HEK293 (cell line): ENCODE measurements at regions not wholly inside any gene's neighbourhood (a gene's known extent, or its start where the extent isn't known, plus 50 kb on each side); places are given as distances from the start of the nearest gene placed in this dataset.

Experiments used
- CTCF ChIA-PET: fragments of 350-600 bp; formaldehyde crosslinking; extraction: SDS; loops from one replicate; lab custom pipeline; 2021; ENCODE audit warnings: antibody characterized with exemption; lab: Yijun Ruan, JAX
- POLR2A ChIA-PET: fragments of 300-600 bp; formaldehyde crosslinking; extraction: SDS; loops from one replicate; lab custom pipeline; 2020; ENCODE audit warnings: antibody characterized with exemption, inconsistent platforms; lab: Yijun Ruan, JAX
- H3K27ac ChIP-seq: fragments of 200-500 bp; sonication (Bioruptor generic); 2 replicates; pipeline ENCODE4 v1.5.1; 2014; ENCODE audit warnings: low read depth, low read length, control low read depth, inconsistent platforms; ENCODE audit errors: extremely low read depth
- H3K36me3 ChIP-seq, 2 experiments: fragments of 200-500 bp in 1 of 2; sonication (Bioruptor generic) in 1 of 2; 1 replicate in 1 of 2; 2 replicates in 1 of 2; pipeline ENCODE4 v1.5.1; 2014 to 2017; ENCODE audit warnings: inconsistent platforms in 2 of 2, low read length in 2 of 2; ENCODE audit not compliant: control insufficient read depth in 2 of 2, insufficient read depth in 1 of 2
- H3K4me1 ChIP-seq: fragments of 200-500 bp; sonication (Bioruptor generic); 2 replicates; pipeline ENCODE4 v1.5.1; 2014; ENCODE audit warnings: mild to moderate bottlenecking, low read length, inconsistent platforms; ENCODE audit not compliant: control insufficient read depth, insufficient read depth
- H3K4me3 ChIP-seq: 2 replicates; pipeline ENCODE4 v1.5.1; 2011; ENCODE audit warnings: low read depth, mild to moderate bottlenecking, control low read depth, low read length, moderate library complexity
- H3K9me3 ChIP-seq: fragments of 200-500 bp; sonication (Bioruptor generic); 2 replicates; pipeline ENCODE4 v1.5.1; 2014; ENCODE audit warnings: low read depth, low read length, inconsistent platforms; ENCODE audit not compliant: control insufficient read depth, insufficient read depth
- FEZF1 ChIP-seq: fragments of 450-650 bp; formaldehyde crosslinking; IDR thresholded peaks from 2 replicates; pipeline ENCODE4 v1.5.1; 2016; ENCODE audit warnings: missing biosample characterization, missing genetic modification characterization
- KLF1 ChIP-seq: fragments of 450-650 bp; formaldehyde crosslinking; IDR thresholded peaks from 2 replicates; pipeline ENCODE4 v1.5.1; 2016; ENCODE audit warnings: missing biosample characterization, missing genetic modification characterization
- MYNN ChIP-seq: fragments of 450-650 bp; formaldehyde crosslinking; IDR thresholded peaks from 2 replicates; pipeline ENCODE4 v1.5.1; 2016; ENCODE audit warnings: missing biosample characterization, missing genetic modification characterization, borderline replicate concordance
- REPIN1 ChIP-seq: fragments of 450-650 bp; formaldehyde crosslinking; IDR thresholded peaks from 2 replicates; pipeline ENCODE4 v1.5.1; 2017; ENCODE audit warnings: missing biosample characterization, missing genetic modification characterization, low read depth
- SALL2 ChIP-seq: fragments of 450-650 bp; formaldehyde crosslinking; IDR thresholded peaks from 2 replicates; pipeline ENCODE4 v1.5.0; 2017; ENCODE audit warnings: missing biosample characterization, mild to moderate bottlenecking, missing genetic modification characterization, borderline replicate concordance
- SCRT2 ChIP-seq: fragments of 450-650 bp; formaldehyde crosslinking; IDR thresholded peaks from 2 replicates; pipeline ENCODE4 v1.5.1; 2016; ENCODE audit warnings: missing biosample characterization, missing genetic modification characterization
- TCF7L2 ChIP-seq: IDR thresholded peaks from 2 replicates; pipeline ENCODE4 v1.6.1; 2011; ENCODE audit warnings: low read depth, mild to moderate bottlenecking, inconsistent platforms, low read length, moderate library complexity, borderline replicate concordance
- YY1 ChIP-seq: fragments of 450-650 bp; formaldehyde crosslinking; IDR thresholded peaks from 2 replicates; pipeline ENCODE4 v1.5.1; 2018; ENCODE audit warnings: missing biosample characterization, missing genetic modification characterization
- ZFHX2 ChIP-seq: fragments of 450-650 bp; formaldehyde crosslinking; conservative IDR thresholded peaks from 2 replicates; pipeline ENCODE4 v1.5.1; 2016; ENCODE audit warnings: missing biosample characterization, missing genetic modification characterization
- ZNF121 ChIP-seq: fragments of 450-650 bp; formaldehyde crosslinking; IDR thresholded peaks from 2 replicates; pipeline ENCODE4 v1.5.1; 2016; ENCODE audit warnings: missing biosample characterization, missing genetic modification characterization
- ZNF132 ChIP-seq: fragments of 450-650 bp; formaldehyde crosslinking; IDR thresholded peaks from 2 replicates; pipeline ENCODE4 v1.5.1; 2017; ENCODE audit warnings: missing biosample characterization, missing genetic modification characterization, borderline replicate concordance
- ZNF157 ChIP-seq: fragments of 450-650 bp; formaldehyde crosslinking; IDR thresholded peaks from 2 replicates; pipeline ENCODE4 v1.5.1; 2016; ENCODE audit warnings: missing biosample characterization, missing genetic modification characterization
- ZNF211 ChIP-seq: fragments of 450-650 bp; formaldehyde crosslinking; IDR thresholded peaks from 2 replicates; pipeline ENCODE4 v1.5.1; 2016; ENCODE audit warnings: low read depth, missing biosample characterization, missing genetic modification characterization
- ZNF23 ChIP-seq: fragments of 450-650 bp; formaldehyde crosslinking; IDR thresholded peaks from 2 replicates; pipeline ENCODE4 v1.5.1; 2016; ENCODE audit warnings: missing biosample characterization, missing genetic modification characterization, borderline replicate concordance
- ZNF350 ChIP-seq: fragments of 450-650 bp; formaldehyde crosslinking; IDR thresholded peaks from 2 replicates; pipeline ENCODE4 v1.5.0; 2017; ENCODE audit warnings: missing biosample characterization, mild to moderate bottlenecking, missing genetic modification characterization
- ZNF366 ChIP-seq: fragments of 450-650 bp; formaldehyde crosslinking; conservative IDR thresholded peaks from 2 replicates; pipeline ENCODE4 v1.5.1; 2016; ENCODE audit warnings: missing biosample characterization, missing genetic modification characterization
- ZNF426 ChIP-seq: fragments of 450-650 bp; formaldehyde crosslinking; IDR thresholded peaks from 2 replicates; pipeline ENCODE4 v1.5.1; 2017; ENCODE audit warnings: missing biosample characterization, missing genetic modification characterization, mild to moderate bottlenecking, inconsistent platforms, moderate library complexity
- ZNF514 ChIP-seq: fragments of 450-650 bp; formaldehyde crosslinking; IDR thresholded peaks from 2 replicates; pipeline ENCODE4 v1.5.1; 2016; ENCODE audit warnings: missing biosample characterization, missing genetic modification characterization
- ZNF549 ChIP-seq: fragments of 450-650 bp; IDR thresholded peaks from 2 replicates; pipeline ENCODE4 v1.5.1; 2018; ENCODE audit warnings: missing biosample characterization, missing genetic modification characterization, mild to moderate bottlenecking, inconsistent platforms, moderate library complexity
- ZNF585B ChIP-seq: fragments of 450-650 bp; formaldehyde crosslinking; IDR thresholded peaks from 2 replicates; pipeline ENCODE4 v1.5.1; 2016; ENCODE audit warnings: missing biosample characterization, missing genetic modification characterization
- ZNF664 ChIP-seq: fragments of 450-650 bp; formaldehyde crosslinking; IDR thresholded peaks from 2 replicates; pipeline ENCODE4 v1.5.1; 2016; ENCODE audit warnings: missing biosample characterization, missing genetic modification characterization
- ZNF776 ChIP-seq: fragments of 450-650 bp; formaldehyde crosslinking; IDR thresholded peaks from 2 replicates; pipeline ENCODE4 v1.5.0; 2017; ENCODE audit warnings: missing biosample characterization, missing genetic modification characterization, borderline replicate concordance
- ZNF777 ChIP-seq: fragments of 450-650 bp; formaldehyde crosslinking; IDR thresholded peaks from 2 replicates; pipeline ENCODE4 v1.5.1; 2017; ENCODE audit warnings: missing biosample characterization, missing genetic modification characterization, borderline replicate concordance
- ZNF791 ChIP-seq: fragments of 450-650 bp; formaldehyde crosslinking; IDR thresholded peaks from 2 replicates; pipeline ENCODE4 v1.5.1; 2016; ENCODE audit warnings: missing biosample characterization, missing genetic modification characterization
- TF ChIP-seq, protein P1 (sequence below): fragments of 450-650 bp; formaldehyde crosslinking; IDR thresholded peaks from 2 replicates; pipeline ENCODE4 v1.5.1; 2016; ENCODE audit warnings: missing biosample characterization, missing genetic modification characterization
- TF ChIP-seq, protein P2 (sequence below): fragments of 450-650 bp; formaldehyde crosslinking; IDR thresholded peaks from 2 replicates; pipeline ENCODE4 v1.5.1; 2016; ENCODE audit warnings: missing biosample characterization, missing genetic modification characterization

DNA sequence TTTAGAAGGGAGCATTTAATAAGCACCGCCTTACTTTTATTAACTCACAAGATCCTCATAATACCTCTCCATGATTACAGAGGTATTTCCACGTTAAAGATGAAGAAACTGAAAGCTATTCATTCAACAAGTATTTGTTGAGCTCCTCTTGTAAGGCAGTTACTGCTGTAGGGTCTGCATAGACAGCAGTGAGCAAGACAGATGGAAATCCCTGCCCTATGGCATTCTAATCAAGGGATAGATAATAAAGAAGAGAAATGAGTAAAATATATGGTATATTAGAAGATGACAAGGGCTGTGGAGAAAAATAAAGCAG is 77.8 kb upstream of the CTNNBL1 start:
- TF ChIP-seq ZNF585B (tag by site-specific recombination) (no peak), TCF7L2 (0 out of 2 replicates have a peak, but pooled peaks have one; percentile 7), MYNN (tag by site-specific recombination) (no peak), ZNF132 (tag by site-specific recombination) (no peak), SCRT2 (tag by site-specific recombination) (peak; percentile 90), KLF1 (no peak), ZNF549 (tag by site-specific recombination) (no peak)
- TF ChIP-seq, all 188 proteins: peak for 2
- Histone ChIP-seq H3K27ac (no peak overlapping the region), H3K9me3 (no peaks in the 10 kb centered on the region), H3K4me1 (no peaks in the 10 kb centered on the region), H3K4me3 (no peak overlapping the region), H3K36me3 (no peaks in the 10 kb centered on the region)
- POLR2A ChIA-PET = no interaction called here
- CTCF ChIA-PET = interaction anchor here (0.6 to 0.7 kb wide), 7 partner anchors 9 to 375 kb away, joined by 3 to 5 read pairs (median 3); no protein-coding TSS in a partner anchor

DNA sequence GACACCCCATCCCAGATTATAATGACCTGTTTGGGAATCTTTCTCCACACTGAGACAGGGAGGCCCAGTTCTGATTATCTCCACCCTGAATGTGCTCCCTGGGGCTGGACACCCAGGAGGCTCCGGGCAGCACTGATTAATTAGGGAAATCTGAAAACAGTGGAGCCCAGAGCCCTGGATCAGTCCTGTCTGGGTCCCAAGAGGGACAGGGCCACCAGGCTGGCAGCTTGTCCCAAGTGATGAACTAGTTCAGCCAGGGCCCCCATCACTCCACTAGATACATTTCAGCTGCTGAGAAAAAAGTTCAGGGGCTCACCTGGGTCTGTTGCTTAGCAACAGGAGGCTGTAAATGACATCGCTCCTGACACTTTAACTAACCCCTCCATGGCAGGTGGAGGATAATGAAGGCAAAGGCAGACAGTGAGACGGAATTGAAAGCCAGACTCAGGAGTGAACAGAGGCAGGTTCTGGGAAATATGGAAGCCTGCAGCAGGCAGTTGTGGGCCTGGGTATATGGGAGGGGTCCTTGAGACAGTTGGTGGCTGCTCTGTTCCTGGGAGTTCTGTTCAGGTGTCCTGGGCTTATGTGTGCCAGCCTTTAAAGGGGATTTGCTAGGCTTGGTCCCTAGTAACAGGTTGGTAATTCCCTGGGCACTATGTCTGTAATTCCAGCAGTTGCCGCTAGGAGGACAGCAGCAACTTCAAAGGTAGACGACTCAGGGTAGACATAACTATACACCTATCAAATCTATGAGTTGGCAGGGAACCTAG is 78.3 kb upstream of the CTNNBL1 start:
- H3K4me1 ChIP-seq = no peaks in the 10 kb centered on the region
- CTCF ChIA-PET = interaction anchor here (0.6 to 0.7 kb wide), 5 partner anchors 17 to 255 kb away, joined by 3 to 5 read pairs (median 3); no protein-coding TSS in a partner anchor
- no peaks in the 10 kb centered on the region for H3K9me3 ChIP-seq
- H3K27ac ChIP-seq = no peak overlapping the region
- no peaks in the 10 kb centered on the region for H3K36me3 ChIP-seq
- no peak overlapping the region for H3K4me3 ChIP-seq
- TF ChIP-seq YY1 (no peak), ZNF366 (tag by site-specific recombination) (no peak), ZNF211 (tag by site-specific recombination) (no peak), ZNF426 (tag by site-specific recombination) (no peak), REPIN1 (tag by site-specific recombination) (no peak), ZNF121 (tag by site-specific recombination) (no peak), TCF7L2 (peak; percentile 71; the same call in 1 of the 2 replicates), ZNF157 (tag by site-specific recombination) (no peak)
- TF ChIP-seq, all 188 proteins: peak for 1
- POLR2A ChIA-PET = no interaction called here

DNA sequence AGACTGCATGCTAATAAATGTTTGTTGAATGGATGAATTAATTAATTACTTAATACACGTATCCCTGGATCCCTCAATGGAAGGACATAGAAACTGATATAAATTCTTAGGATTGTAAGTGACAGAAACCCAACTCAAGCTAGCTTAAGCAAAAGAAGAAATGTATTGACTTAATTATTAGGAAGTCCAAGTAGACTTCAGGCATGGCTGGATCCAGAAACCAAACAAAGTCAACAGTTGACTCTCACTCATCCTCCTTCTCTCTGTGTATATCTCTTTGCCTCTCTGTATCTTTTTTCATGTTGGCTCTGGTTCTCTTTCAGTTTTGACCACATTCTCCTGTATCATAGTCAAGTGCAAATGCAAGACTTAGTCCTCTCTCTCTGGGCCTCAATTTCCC is 82.0 kb upstream of the CTNNBL1 start:
- POLR2A ChIA-PET = no interaction called here

More for the DNA sequence above, 82.0 kb upstream of the CTNNBL1 start:
- H3K4me3 ChIP-seq = no peak overlapping the region
- no peaks in the 10 kb centered on the region for H3K9me3 ChIP-seq
- no peak overlapping the region for H3K27ac ChIP-seq
- no peaks in the 10 kb centered on the region for H3K4me1 ChIP-seq
- TF ChIP-seq ZNF791 (tag by site-specific recombination) (no peak), ZNF514 (tag by site-specific recombination) (no peak), ZNF350 (tag by site-specific recombination) (no peak), ZNF23 (tag by site-specific recombination) (no peak), SALL2 (no peak), SCRT2 (tag by site-specific recombination) (no peak), ZNF664 (tag by site-specific recombination) (no peak), ZNF777 (tag by site-specific recombination) (no peak), ZNF776 (tag by site-specific recombination) (no peak), ZFHX2 (tag by site-specific recombination) (no peak), FEZF1 (tag by site-specific recombination) (no peak)
- TF ChIP-seq, protein P1, sequence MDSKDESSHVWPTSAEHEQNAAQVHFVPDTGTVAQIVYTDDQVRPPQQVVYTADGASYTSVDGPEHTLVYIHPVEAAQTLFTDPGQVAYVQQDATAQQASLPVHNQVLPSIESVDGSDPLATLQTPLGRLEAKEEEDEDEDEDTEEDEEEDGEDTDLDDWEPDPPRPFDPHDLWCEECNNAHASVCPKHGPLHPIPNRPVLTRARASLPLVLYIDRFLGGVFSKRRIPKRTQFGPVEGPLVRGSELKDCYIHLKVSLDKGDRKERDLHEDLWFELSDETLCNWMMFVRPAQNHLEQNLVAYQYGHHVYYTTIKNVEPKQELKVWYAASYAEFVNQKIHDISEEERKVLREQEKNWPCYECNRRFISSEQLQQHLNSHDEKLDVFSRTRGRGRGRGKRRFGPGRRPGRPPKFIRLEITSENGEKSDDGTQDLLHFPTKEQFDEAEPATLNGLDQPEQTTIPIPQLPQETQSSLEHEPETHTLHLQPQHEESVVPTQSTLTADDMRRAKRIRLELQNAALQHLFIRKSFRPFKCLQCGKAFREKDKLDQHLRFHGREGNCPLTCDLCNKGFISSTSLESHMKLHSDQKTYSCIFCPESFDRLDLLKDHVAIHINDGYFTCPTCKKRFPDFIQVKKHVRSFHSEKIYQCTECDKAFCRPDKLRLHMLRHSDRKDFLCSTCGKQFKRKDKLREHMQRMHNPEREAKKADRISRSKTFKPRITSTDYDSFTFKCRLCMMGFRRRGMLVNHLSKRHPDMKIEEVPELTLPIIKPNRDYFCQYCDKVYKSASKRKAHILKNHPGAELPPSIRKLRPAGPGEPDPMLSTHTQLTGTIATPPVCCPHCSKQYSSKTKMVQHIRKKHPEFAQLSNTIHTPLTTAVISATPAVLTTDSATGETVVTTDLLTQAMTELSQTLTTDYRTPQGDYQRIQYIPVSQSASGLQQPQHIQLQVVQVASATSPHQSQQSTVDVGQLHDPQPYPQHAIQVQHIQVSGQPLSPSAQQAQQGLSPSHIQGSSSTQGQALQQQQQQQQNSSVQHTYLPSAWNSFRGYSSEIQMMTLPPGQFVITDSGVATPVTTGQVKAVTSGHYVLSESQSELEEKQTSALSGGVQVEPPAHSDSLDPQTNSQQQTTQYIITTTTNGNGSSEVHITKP (tag by site-specific recombination) = no peak
- TF ChIP-seq, protein P2, sequence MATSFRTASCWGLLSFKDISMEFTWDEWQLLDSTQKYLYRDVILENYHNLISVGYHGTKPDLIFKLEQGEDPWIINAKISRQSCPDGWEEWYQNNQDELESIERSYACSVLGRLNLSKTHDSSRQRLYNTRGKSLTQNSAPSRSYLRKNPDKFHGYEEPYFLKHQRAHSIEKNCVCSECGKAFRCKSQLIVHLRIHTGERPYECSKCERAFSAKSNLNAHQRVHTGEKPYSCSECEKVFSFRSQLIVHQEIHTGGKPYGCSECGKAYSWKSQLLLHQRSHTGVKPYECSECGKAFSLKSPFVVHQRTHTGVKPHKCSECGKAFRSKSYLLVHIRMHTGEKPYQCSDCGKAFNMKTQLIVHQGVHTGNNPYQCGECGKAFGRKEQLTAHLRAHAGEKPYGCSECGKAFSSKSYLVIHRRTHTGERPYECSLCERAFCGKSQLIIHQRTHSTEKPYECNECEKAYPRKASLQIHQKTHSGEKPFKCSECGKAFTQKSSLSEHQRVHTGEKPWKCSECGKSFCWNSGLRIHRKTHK (tag by site-specific recombination) = no peak
- no peaks in the 10 kb centered on the region for H3K36me3 ChIP-seq
- CTCF ChIA-PET = no interaction called here
